ENCODE measurements at regions not wholly inside any gene's neighbourhood (a gene's known extent, or its start where the extent isn't known, plus 50 kb on each side); places are given as distances from the start of the nearest gene placed in this dataset.

- Histone ChIP-seq H3K27me3 (no peaks in the 10 kb centered on the region), H3K4me1 (no peaks in the 10 kb centered on the region), H3K36me3 (no peaks in the 10 kb centered on the region), H3K27ac (replicated peaks in 1 of 4) (no peak overlapping the region), H3K9me3 (no peaks in the 10 kb centered on the region), H3K4me3 (no peak overlapping the region)
- no peak for DNase-seq (ENCODE audit: extremely low spot score)
- intact Hi-C loops (cut with DNase I), result no loop called here
- WGBS, result 94% methylated on average over 15 of the region's 15 CpGs
- TF ChIP-seq POLR2A (IDR thresholded peaks at IDR 0.05; ENCODE audit: low read depth) (no peak), CTCF (IDR thresholded peaks at IDR 0.05) (no peak)
Measured at GRCh38 chr3:180820400-180820799, 92.1 kb upstream of the FXR1 start.

GRCh38 chr3:180825964-180826363 is 86.5 kb upstream of the FXR1 start:
- no peak for TF ChIP-seq POLR2AphosphoS5 (IDR thresholded peaks at IDR 0.05)
- TF ChIP-seq EP300 (IDR thresholded peaks at IDR 0.05), result no peak
- no peak for TF ChIP-seq CTCF (IDR thresholded peaks at IDR 0.05)
- no peak for TF ChIP-seq POLR2A (IDR thresholded peaks at IDR 0.05; ENCODE audit: low read depth)
- no peak for DNase-seq (ENCODE audit: extremely low spot score)
- no peaks in the 10 kb centered on the region for H3K4me1 ChIP-seq
- H3K4me3 ChIP-seq, result no peak overlapping the region
- intact Hi-C loops (cut with DNase I), result no loop called here
- no peak overlapping the region for H3K27ac ChIP-seq (replicated peaks in 1 of 4)
- H3K9me3 ChIP-seq, result no peaks in the 10 kb centered on the region
- no peaks in the 10 kb centered on the region for H3K36me3 ChIP-seq
- H3K27me3 ChIP-seq, result no peaks in the 10 kb centered on the region
- 75% methylated on average over 2 of the region's 2 CpGs for WGBS

GRCh38 chr3:180827171-180827570 is 85.3 kb upstream of the FXR1 start:
- Histone ChIP-seq H3K27me3 (no peaks in the 10 kb centered on the region), H3K36me3 (no peaks in the 10 kb centered on the region), H3K4me3 (no peak overlapping the region), H3K4me1 (no peaks in the 10 kb centered on the region), H3K9me3 (no peaks in the 10 kb centered on the region), H3K27ac (replicated peaks in 1 of 4) (no peak overlapping the region)
- no peak for TF ChIP-seq EP300 (IDR thresholded peaks at IDR 0.05)
- TF ChIP-seq CTCF (IDR thresholded peaks at IDR 0.05), result no peak
- TF ChIP-seq POLR2AphosphoS5 (IDR thresholded peaks at IDR 0.05), result no peak
- no peak for TF ChIP-seq POLR2A (IDR thresholded peaks at IDR 0.05; ENCODE audit: low read depth)
- intact Hi-C loops (cut with DNase I), result no loop called here
- 80% methylated on average over 3 of the region's 3 CpGs for WGBS
- no peak for DNase-seq (ENCODE audit: extremely low spot score)

- Histone ChIP-seq H3K4me1 (no peaks in the 10 kb centered on the region), H3K9me3 (no peaks in the 10 kb centered on the region), H3K27ac (replicated peaks in 1 of 4) (no peak overlapping the region), H3K36me3 (no peaks in the 10 kb centered on the region), H3K4me3 (no peak overlapping the region), H3K27me3 (no peaks in the 10 kb centered on the region)
- no peak for TF ChIP-seq EP300 (IDR thresholded peaks at IDR 0.05)
- no peak for TF ChIP-seq POLR2A (IDR thresholded peaks at IDR 0.05; ENCODE audit: low read depth)
- no peak for TF ChIP-seq CTCF (IDR thresholded peaks at IDR 0.05)
- no peak for TF ChIP-seq POLR2AphosphoS5 (IDR thresholded peaks at IDR 0.05)
- DNase-seq (ENCODE audit: extremely low spot score), result no peak
- intact Hi-C loops (cut with DNase I), result no loop called here
- WGBS, result 93% methylated on average over 23 of the region's 36 CpGs
Measured at GRCh38 chr3:180828001-180828720, 84.3 kb upstream of the FXR1 start.
